ENCODE measurements at regions not wholly inside any gene's neighbourhood (a gene's known extent, or its start where the extent isn't known, plus 50 kb on each side); places are given as distances from the start of the nearest gene placed in this dataset.
"Not testable (repeated sequence)": the region's sequence is repeated elsewhere in the genome, so short reads cannot be mapped to it uniquely, and the experiment has no call there.

GRCh38 chr9:110066929-110067716 lies 140.8 kb downstream of the C9orf152 start:
- no peak for DNase-seq

DNA sequence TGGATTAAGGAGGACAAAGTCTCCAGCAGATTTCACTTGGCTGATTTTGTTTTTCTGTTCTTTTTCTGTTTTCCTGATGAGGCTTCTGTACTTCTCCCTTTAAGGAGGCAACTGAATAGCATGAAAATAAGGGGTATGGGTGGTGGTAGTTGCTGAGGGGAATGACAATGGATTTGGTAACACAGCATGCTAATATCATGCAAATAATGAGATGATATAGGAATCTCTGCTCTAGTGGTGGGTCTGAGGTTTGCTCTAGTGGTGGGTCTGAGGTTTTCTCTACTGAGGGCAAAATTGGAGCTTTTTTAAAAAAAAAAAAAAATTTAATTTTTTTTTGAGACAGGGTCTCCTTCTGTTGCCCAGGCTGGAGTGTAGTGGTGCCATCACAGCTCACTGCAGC lies 139.7 kb downstream of the C9orf152 start:
- no peak for DNase-seq

- no peak for DNase-seq
Measured at GRCh38 chr9:110069326-110070248, 138.4 kb downstream of the C9orf152 start.

GRCh38 chr9:110072597-110073355 lies 135.2 kb downstream of the C9orf152 start:
- no peak for DNase-seq

DNA sequence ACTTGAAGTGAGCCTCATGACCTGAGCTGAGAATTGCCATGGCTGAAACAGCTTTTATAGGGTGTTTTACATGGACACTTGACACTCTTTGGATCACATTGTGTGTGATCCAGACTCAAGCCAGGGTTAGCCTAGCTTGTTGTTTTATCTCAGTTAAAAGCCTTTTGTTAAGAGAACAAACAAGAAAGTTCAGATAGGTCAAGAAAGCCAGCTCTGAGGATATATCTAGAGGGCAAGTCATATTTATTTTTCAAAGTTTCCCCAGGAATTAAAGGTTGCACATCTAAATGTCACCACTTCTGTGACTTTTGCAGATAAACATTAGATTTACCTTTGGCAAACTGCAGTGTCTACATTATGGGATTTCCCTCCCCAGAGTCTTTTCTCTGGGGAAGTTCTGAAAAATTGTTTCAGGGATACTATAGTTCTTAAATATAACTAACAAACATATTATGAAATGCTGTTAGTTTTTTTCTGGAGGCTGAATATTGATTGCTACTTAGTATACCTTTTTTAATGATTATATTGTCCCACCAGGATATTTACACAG lies 134.5 kb downstream of the C9orf152 start:
- DNase-seq, result no peak

DNA sequence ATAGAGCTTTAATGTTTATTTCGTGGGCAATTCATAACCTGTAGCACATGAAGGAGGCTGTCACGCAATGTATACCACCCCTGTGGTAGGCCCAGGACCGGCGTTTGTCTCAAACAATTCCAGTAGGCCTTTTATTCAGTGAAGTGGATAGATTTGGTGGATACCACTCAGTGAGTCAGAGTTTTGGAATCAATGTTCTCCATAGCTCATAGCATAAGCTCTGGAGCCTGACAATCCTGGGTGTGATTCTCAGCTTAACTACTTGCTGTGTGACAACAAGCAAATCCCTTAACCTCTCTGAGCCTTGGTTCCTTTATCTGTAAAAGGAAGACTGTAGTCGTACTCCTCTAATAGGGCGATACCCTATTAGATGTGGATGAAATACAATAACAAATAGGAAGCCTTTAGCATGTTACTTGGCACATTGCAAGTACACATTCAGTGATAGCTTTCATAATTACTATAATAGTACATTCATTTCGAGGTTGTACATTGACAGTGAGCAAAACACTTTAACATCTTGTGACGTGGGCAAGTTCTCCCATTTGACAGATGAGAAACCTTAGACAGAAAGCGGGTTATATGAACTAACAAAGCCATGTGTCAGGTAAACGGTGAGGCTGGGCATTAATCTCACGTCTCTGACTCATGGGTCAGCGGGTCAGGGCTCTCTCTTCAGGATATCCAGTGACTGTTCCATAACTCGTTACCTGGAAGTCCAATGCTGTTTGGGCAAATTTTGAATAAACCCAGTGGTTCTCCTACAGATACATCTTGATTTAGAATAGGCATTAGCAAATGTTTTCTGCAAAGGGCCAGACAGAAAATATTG lies 130.8 kb downstream of the C9orf152 start:
- DNase-seq, result no peak

GRCh38 chr9:110077925-110078324 lies 130.0 kb downstream of the C9orf152 start:
- no peak for DNase-seq

- DNase-seq, result no peak
Measured at GRCh38 chr9:110078604-110079003, 129.4 kb downstream of the C9orf152 start.

DNA sequence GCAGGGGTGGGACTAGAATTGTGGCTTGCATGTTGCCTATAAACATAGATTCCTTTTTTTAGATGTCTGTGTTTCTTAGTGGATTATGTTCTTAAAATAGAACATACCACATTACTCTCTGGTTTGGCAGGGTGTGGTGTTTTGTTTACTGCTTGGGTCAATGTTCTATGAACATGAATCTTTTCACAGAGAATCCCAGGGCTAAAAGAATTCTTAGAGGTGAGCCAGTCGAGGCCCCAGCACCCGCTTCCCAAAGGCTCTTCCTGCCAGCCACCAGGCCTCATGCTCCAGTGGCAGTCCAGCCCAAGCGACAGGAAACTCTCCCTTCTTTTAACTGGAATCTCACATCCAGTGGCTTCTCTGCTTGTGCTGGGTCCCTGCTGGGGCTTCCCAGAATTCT lies 126.6 kb downstream of the C9orf152 start:
- no peak for DNase-seq

- DNase-seq, result no peak
Measured at GRCh38 chr9:110083866-110084265, 124.1 kb downstream of the C9orf152 start.

GRCh38 chr9:110086537-110086936 lies 121.4 kb downstream of the C9orf152 start:
- DNase-seq, result no peak

- DNase-seq, result no peak
Measured at GRCh38 chr9:110087605-110088004, 120.4 kb downstream of the C9orf152 start.

DNA sequence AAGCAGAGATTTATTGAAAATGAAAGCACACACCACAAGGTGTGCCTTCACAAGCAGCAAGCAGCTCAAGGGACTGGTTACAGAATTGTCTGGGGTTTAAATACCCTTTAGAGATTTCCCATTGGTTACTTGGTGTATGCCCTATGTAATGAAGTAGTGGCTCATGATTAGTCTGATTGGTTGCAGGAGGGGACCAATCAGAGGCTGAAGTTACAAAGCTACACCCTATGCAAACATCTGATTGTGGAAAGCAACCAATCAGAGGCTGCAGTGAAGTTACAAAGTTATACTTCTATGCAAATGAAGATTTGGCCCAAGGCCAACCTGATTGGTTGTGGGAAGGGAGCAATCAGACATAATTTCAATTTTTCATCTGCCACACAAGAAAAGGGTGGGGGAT lies 119.9 kb downstream of the C9orf152 start:
- no peak for DNase-seq

- DNase-seq, result no peak
Measured at GRCh38 chr9:110089681-110090370, 118.1 kb downstream of the C9orf152 start.

GRCh38 chr9:110092792-110093191 lies 115.2 kb downstream of the C9orf152 start:
- DNase-seq, result no peak

- DNase-seq, result no peak
Measured at GRCh38 chr9:110093417-110093816, 114.5 kb downstream of the C9orf152 start.

DNA sequence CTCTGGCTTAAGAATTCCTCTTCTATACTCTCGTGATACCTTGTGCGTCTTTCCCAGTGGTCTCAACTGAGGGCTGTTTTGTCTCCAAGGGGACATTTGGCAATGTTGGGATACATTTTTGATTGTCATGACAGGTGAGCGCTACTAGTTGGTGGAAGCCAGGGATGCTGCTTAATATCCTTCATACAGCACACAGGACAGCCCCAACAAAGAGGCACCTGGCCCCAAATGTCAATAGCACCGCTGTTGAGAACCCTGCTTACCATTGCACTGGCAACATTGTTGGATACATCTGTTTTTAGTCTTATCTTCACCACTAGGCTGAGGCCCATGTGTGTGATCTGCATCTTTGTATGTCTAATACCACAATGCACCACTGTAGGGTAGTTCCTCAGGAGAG lies 114.1 kb downstream of the C9orf152 start:
- no peak for DNase-seq

- no peak for DNase-seq
Measured at GRCh38 chr9:110095161-110095595, 112.8 kb downstream of the C9orf152 start.

GRCh38 chr9:110095776-110096175 lies 112.2 kb downstream of the C9orf152 start:
- no peak for DNase-seq

- not testable (repeated sequence) for DNase-seq
Measured at GRCh38 chr9:110096674-110097073, 111.3 kb downstream of the C9orf152 start.
